ENCODE measurements at regions not wholly inside any gene's neighbourhood (a gene's known extent, or its start where the extent isn't known, plus 50 kb on each side); places are given as distances from the start of the nearest gene placed in this dataset.

DNA sequence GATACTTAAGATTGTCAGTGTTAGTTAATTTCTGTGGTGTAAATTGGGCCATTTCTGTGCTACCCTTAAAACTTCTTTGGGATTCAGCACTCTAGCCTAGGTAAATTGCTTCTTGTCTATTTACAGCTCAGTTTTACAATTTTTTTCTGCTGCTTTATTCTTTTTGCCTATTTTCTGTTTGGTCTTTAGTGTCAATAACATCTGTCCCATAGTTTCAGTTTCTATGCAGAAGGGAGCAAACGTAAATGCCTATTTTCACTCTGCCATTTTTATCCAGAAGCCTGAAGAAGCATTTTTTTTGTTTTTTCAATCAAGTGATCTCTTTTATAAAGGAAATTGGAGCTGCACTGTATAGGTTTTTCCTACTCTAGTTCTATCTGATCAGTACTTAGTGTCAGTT, 564.9 kb upstream of the MEX3C start:
- no peaks in the 10 kb centered on the region for H3K36me3 Mint-ChIP-seq
- H3K27me3 Mint-ChIP-seq (ENCODE audit: low read depth), result peaks cover 8% of the 10 kb centered on the region
- H3K4me1 Mint-ChIP-seq, result no peaks in the 10 kb centered on the region
- no peak overlapping the region for H3K4me3 Mint-ChIP-seq
- TF ChIP-seq, protein P1, sequence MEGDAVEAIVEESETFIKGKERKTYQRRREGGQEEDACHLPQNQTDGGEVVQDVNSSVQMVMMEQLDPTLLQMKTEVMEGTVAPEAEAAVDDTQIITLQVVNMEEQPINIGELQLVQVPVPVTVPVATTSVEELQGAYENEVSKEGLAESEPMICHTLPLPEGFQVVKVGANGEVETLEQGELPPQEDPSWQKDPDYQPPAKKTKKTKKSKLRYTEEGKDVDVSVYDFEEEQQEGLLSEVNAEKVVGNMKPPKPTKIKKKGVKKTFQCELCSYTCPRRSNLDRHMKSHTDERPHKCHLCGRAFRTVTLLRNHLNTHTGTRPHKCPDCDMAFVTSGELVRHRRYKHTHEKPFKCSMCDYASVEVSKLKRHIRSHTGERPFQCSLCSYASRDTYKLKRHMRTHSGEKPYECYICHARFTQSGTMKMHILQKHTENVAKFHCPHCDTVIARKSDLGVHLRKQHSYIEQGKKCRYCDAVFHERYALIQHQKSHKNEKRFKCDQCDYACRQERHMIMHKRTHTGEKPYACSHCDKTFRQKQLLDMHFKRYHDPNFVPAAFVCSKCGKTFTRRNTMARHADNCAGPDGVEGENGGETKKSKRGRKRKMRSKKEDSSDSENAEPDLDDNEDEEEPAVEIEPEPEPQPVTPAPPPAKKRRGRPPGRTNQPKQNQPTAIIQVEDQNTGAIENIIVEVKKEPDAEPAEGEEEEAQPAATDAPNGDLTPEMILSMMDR (IDR thresholded peaks at IDR 0.05; ENCODE audit: unreplicated experiment), result no peak
- no peaks in the 10 kb centered on the region for H3K9me3 Mint-ChIP-seq
- no peak for DNase-seq (ENCODE audit: low spot score in 2 of 2, unreplicated experiment in 2 of 2)
- H3K27ac Mint-ChIP-seq, result no peak overlapping the region

DNA sequence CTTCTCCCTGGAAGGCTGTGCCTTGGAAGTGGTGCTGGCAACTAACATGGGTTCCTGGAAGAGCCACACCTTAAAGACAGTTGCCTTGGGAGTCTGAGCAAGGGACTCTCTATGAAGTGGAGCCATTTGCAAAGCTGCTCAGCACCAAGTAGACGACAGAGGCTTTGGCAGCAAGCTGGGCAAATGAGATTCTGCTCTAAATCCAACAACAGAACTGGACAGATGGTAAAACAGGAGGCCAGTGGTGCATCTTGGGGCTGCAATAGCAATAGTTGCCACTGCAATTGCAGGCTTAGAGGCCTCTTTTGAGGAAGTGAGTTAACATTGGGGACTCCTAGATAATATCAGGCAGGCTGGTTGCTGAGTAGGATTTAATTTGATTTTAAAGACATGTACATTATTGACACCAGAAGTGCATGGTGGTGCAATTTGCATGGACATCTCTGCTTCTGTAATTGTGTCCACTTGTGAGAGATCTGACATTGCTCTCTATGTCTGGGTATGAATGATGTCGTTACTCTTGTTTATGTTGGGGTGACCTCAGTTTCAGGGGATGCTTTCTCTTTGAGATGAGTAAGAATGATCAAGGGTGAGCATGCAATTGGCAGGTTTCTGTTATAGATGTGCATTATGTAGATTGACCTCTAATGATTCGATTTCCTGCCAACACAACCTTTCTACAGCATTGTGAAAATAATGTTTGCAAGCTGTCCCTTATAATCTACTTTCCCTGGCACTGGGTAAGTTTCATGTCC, 568.3 kb upstream of the MEX3C start:
- no peaks in the 10 kb centered on the region for H3K27me3 Mint-ChIP-seq (ENCODE audit: low read depth)
- TF ChIP-seq, protein P1 (IDR thresholded peaks at IDR 0.05; ENCODE audit: unreplicated experiment), result no peak

GRCh38 chr18:51767293-51767692, 569.8 kb upstream of the MEX3C start:
- no peak for DNase-seq (ENCODE audit: low spot score in 2 of 2, unreplicated experiment in 2 of 2)
- Mint-ChIP-seq H3K4me1 (no peaks in the 10 kb centered on the region), H3K9me3 (no peaks in the 10 kb centered on the region), H3K4me3 (no peak overlapping the region), H3K36me3 (no peaks in the 10 kb centered on the region), H3K27ac (no peak overlapping the region), H3K27me3 (ENCODE audit: low read depth) (peaks cover 2% of the 10 kb centered on the region)
- TF ChIP-seq, protein P1 (IDR thresholded peaks at IDR 0.05; ENCODE audit: unreplicated experiment), result no peak

More for the DNA sequence above, 568.3 kb upstream of the MEX3C start:
- no peaks in the 10 kb centered on the region for H3K9me3 Mint-ChIP-seq
- H3K36me3 Mint-ChIP-seq, result no peaks in the 10 kb centered on the region
- no peaks in the 10 kb centered on the region for H3K4me1 Mint-ChIP-seq
- H3K4me3 Mint-ChIP-seq, result no peak overlapping the region
- no peak overlapping the region for H3K27ac Mint-ChIP-seq
- no peak for DNase-seq (ENCODE audit: low spot score in 2 of 2, unreplicated experiment in 2 of 2)

DNA sequence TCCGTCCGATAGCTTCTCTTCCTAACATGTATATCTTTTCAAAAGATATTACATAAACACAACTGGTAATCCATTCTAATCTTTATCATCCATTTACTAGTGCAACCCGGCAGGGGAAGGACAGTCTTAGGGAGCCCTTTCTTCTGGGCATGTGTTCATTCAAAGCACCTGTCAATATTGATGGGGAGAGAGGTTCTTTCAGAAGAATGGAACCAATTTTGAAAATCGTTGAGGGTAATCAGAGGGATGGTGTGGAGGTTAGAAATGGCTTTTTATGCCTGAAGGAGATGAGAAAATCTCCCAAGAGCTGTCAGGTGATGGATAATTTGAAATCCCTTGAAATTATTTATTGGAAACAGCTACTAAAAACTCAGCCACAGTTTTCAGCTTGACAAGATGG, 561.9 kb upstream of the DCC start:
- Mint-ChIP-seq H3K9me3 (peaks cover 3% of the 10 kb centered on the region), H3K27ac (no peak overlapping the region), H3K4me1 (no peaks in the 10 kb centered on the region), H3K36me3 (no peaks in the 10 kb centered on the region), H3K27me3 (ENCODE audit: low read depth) (peaks cover 20% of the 10 kb centered on the region), H3K4me3 (no peak overlapping the region)
- DNase-seq (ENCODE audit: low spot score in 2 of 2, unreplicated experiment in 2 of 2), result no peak
- TF ChIP-seq, protein P1 (IDR thresholded peaks at IDR 0.05; ENCODE audit: unreplicated experiment), result no peak

DNA sequence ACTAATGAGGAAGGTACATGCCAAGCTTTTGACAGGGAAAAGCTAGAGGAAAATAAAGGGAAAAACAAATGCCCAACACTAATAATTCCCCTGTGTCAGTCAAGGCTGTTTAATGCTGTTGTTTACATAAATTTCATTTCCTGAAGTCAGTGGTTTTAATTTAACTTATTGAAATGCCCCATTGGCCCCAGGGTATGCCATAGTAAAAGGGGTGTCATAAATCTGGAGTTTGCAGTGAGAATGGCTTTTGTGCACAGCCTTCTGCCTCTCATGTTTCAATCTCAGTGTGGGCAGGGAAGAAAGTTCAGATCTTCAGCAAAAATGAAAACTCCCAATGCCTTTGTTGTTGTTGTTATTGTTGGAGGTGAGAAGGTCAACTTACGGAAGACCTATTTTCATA, 550.1 kb upstream of the DCC start:
- no peak overlapping the region for H3K4me3 Mint-ChIP-seq
- TF ChIP-seq, protein P1 (IDR thresholded peaks at IDR 0.05; ENCODE audit: unreplicated experiment), result no peak
- no peak overlapping the region for H3K27ac Mint-ChIP-seq
- H3K4me1 Mint-ChIP-seq, result peaks cover 2% of the 10 kb centered on the region
- H3K9me3 Mint-ChIP-seq, result no peaks in the 10 kb centered on the region
- no peaks in the 10 kb centered on the region for H3K36me3 Mint-ChIP-seq
- peaks cover 7% of the 10 kb centered on the region for H3K27me3 Mint-ChIP-seq (ENCODE audit: low read depth)
- no peak for DNase-seq (ENCODE audit: low spot score in 2 of 2, unreplicated experiment in 2 of 2)

Measured in mesothelial cell of epicardium (in vitro differentiated cells).